ENCODE measurements at regions not wholly inside any gene's neighbourhood (a gene's known extent, or its start where the extent isn't known, plus 50 kb on each side); places are given as distances from the start of the nearest gene placed in this dataset.
"Not testable (repeated sequence)": the region's sequence is repeated elsewhere in the genome, so short reads cannot be mapped to it uniquely, and the experiment has no call there.

DNA sequence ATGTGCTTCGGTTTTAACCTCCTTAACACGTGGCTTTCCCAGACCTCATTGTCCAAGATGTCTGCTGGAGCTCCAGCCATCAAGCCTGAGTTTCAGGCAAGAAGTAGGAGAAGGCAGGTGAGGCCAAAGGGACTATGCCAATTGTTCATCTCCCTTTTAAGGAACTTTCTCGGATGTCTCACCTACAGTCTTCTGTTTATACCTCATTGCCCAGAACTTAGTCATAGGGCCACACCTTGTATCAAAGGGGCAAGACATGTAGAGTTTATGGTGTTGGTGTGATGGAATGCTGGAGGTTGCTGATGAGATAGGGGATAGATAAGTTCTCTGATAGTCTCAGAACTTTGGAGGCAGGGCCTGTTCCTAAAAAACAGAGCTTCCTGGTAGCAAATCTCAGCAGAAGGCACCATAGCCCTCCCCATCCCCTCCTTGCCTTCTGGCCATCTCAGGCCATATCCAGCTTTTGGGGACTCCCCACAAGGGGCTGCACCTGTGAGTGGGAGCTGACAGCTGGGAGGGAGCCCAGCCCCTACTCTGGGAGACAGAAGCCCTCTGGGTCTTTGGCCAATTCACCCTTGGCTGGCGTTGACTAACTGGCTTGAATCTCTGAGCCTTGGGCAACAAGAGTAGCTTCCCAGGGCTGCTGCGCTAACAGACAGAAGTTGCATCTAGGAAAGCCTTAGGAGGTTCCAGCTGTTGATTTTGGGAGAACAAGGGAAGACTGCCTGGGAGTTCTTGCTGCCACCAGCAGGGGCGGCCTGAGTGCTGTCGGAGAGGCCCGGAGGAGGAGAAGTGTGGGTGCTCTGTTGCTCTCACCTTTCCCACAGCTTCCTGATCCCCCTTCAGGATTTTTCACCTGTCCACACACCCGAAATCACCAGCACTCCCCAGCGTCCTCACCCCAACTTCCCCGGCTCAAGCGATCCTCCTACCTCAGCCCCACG lies 149.8 kb upstream of the THY1 start:
- no peaks in the 10 kb centered on the region for H3K27me3 ChIP-seq
- no peaks in the 10 kb centered on the region for H3K9me3 ChIP-seq
- no peak overlapping the region for H3K4me3 ChIP-seq
- no peaks in the 10 kb centered on the region for H3K36me3 ChIP-seq
- intact Hi-C loops (cut with DNase I): no loop called here
- DNase-seq (no peak), FAIRE-seq (no peak), ATAC-seq (no peak)
- no peaks in the 10 kb centered on the region for H3K4me1 ChIP-seq
- 84 to 92% methylated on average over 13 of the region's 13 CpGs for WGBS, 2 donors
- H3K27ac ChIP-seq: no peak overlapping the region
- no peak for TF ChIP-seq CTCF (IDR thresholded peaks at IDR 0.05)

- Histone ChIP-seq H3K36me3 (no peaks in the 10 kb centered on the region), H3K9me3 (no peaks in the 10 kb centered on the region), H3K27ac (no peak overlapping the region), H3K4me1 (no peaks in the 10 kb centered on the region), H3K4me3 (no peak overlapping the region), H3K27me3 (no peaks in the 10 kb centered on the region)
- ATAC-seq (no peak), FAIRE-seq (no peak), DNase-seq (no peak)
- WGBS, 2 donors: 71 to 73% methylated on average over 3 of the region's 3 CpGs
- no peak for TF ChIP-seq CTCF (IDR thresholded peaks at IDR 0.05)
- intact Hi-C loops (cut with DNase I): no loop called here
These were observed 148.3 kb upstream of the THY1 start for GRCh38 chr11:119571311-119571710.

- Histone ChIP-seq H3K9me3 (no peaks in the 10 kb centered on the region), H3K27ac (no peak overlapping the region), H3K36me3 (no peaks in the 10 kb centered on the region), H3K27me3 (no peaks in the 10 kb centered on the region), H3K4me3 (no peak overlapping the region), H3K4me1 (no peaks in the 10 kb centered on the region)
- no peak for TF ChIP-seq CTCF (IDR thresholded peaks at IDR 0.05)
- ATAC-seq (peak in 2 of 4 donors; percentile 31 to 35), FAIRE-seq (no peak), DNase-seq (no peak)
- intact Hi-C loops (cut with DNase I): no loop called here
- 71 to 78% methylated on average over 9 of the region's 9 CpGs for WGBS, 2 donors
These were observed 145.0 kb upstream of the THY1 start for GRCh38 chr11:119567688-119568582.

- no peaks in the 10 kb centered on the region for H3K36me3 ChIP-seq
- H3K27ac ChIP-seq: no peak overlapping the region
- intact Hi-C loops (cut with DNase I): no loop called here
- no peaks in the 10 kb centered on the region for H3K4me1 ChIP-seq
- no peak overlapping the region for H3K4me3 ChIP-seq
- FAIRE-seq (no peak), ATAC-seq (peak in 2 of 4 donors; percentile 67 to 72), DNase-seq (no peak)
- H3K27me3 ChIP-seq: no peaks in the 10 kb centered on the region
- no peaks in the 10 kb centered on the region for H3K9me3 ChIP-seq
- TF ChIP-seq CTCF (IDR thresholded peaks at IDR 0.05): no peak
- 32 to 33% methylated on average over 2 of the region's 2 CpGs for WGBS, 2 donors
These were observed 143.3 kb upstream of the THY1 start for GRCh38 chr11:119566319-119566718.

DNA sequence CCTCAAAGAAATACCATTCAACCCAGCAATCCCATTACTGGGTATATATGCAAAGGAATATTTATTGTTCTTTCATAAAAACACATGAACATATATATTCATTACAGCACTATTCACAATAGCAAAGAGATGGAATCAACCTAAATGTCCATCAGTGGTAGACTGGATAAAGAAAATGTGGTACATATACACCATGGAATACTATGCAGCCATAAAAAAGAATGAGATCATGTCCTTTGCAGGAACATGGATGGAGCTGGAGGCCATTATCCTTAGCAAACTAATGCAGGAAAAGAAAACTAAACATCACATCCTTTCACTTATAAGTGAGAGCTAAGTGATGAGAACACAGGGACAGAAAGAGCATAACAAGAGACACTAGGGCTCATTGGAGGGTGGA lies 142.7 kb upstream of the THY1 start:
- intact Hi-C loops (cut with DNase I); DNase-seq; H3K4me3 ChIP-seq; FAIRE-seq; H3K9me3 ChIP-seq; H3K27me3 ChIP-seq; H3K4me1 ChIP-seq; H3K27ac ChIP-seq; H3K36me3 ChIP-seq; ATAC-seq: not testable (repeated sequence)

All from pancreas (tissue), 10 donors.